ENCODE measurements at regions not wholly inside any gene's neighbourhood (a gene's known extent, or its start where the extent isn't known, plus 50 kb on each side); places are given as distances from the start of the nearest gene placed in this dataset.

DNA sequence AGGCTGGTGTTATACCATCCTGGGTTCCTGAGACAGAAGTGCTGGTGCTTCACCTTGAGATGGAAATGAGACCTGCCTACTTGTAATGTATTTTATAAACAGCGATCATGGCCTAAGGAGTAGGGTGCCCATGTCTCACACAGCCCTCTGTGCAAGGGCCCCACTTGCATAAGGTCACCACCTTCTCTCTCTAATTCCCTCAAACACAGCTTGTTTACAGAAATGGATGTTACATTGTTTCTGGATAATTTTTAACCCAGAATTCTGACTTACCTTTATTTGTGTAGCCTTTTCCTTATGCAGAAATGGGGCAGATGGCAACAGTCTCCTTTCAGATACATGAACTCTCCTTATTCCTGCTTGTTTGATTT, 95.1 kb upstream of the UMPS start (continued):
- peak; percentile 76; the same call in 1 of the 2 replicates for TF ChIP-seq KDM4B (CRISPR knock-in tag; IDR thresholded peaks at IDR 0.05)
- TF ChIP-seq, protein P1, sequence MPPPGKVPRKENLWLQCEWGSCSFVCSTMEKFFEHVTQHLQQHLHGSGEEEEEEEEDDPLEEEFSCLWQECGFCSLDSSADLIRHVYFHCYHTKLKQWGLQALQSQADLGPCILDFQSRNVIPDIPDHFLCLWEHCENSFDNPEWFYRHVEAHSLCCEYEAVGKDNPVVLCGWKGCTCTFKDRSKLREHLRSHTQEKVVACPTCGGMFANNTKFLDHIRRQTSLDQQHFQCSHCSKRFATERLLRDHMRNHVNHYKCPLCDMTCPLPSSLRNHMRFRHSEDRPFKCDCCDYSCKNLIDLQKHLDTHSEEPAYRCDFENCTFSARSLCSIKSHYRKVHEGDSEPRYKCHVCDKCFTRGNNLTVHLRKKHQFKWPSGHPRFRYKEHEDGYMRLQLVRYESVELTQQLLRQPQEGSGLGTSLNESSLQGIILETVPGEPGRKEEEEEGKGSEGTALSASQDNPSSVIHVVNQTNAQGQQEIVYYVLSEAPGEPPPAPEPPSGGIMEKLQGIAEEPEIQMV (CRISPR knock-in tag; IDR thresholded peaks at IDR 0.05; ENCODE audit: low read depth) = no peak
- TF ChIP-seq, protein P2, sequence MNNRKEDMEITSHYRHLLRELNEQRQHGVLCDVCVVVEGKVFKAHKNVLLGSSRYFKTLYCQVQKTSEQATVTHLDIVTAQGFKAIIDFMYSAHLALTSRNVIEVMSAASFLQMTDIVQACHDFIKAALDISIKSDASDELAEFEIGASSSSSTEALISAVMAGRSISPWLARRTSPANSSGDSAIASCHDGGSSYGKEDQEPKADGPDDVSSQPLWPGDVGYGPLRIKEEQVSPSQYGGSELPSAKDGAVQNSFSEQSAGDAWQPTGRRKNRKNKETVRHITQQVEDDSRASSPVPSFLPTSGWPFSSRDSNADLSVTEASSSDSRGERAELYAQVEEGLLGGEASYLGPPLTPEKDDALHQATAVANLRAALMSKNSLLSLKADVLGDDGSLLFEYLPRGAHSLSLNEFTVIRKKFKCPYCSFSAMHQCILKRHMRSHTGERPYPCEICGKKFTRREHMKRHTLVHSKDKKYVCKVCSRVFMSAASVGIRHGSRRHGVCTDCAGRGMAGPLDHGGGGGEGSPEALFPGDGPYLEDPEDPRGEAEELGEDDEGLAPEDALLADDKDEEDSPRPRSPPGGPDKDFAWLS (CRISPR knock-in tag; IDR thresholded peaks at IDR 0.05; ENCODE audit: borderline replicate concordance) = no peak
- no peak for TF ChIP-seq KDM2A (CRISPR knock-in tag; IDR thresholded peaks at IDR 0.05; ENCODE audit: borderline replicate concordance, low read depth)
- peak; percentile 29; the same call in 1 of the 2 replicates for TF ChIP-seq HOXA3 (CRISPR knock-in tag; IDR thresholded peaks at IDR 0.05)
- TF ChIP-seq NFIC (IDR thresholded peaks at IDR 0.05; ENCODE audit: low read length) = peak; percentile 67
- TF ChIP-seq HHEX (CRISPR knock-in tag; IDR thresholded peaks at IDR 0.05) = no peak
- TF ChIP-seq, protein P3, sequence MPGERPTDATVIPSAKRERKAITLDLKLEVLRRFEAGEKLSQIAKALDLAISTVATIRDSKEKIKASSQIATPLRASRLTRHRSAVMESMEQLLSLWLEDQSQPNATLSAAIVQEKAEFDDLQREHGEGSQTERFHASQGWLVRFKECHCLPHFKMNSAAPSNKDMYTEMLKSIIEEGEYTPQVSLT (CRISPR knock-in tag; IDR thresholded peaks at IDR 0.05; ENCODE audit: borderline replicate concordance, low read depth) = no peak
- TF ChIP-seq, protein P4, sequence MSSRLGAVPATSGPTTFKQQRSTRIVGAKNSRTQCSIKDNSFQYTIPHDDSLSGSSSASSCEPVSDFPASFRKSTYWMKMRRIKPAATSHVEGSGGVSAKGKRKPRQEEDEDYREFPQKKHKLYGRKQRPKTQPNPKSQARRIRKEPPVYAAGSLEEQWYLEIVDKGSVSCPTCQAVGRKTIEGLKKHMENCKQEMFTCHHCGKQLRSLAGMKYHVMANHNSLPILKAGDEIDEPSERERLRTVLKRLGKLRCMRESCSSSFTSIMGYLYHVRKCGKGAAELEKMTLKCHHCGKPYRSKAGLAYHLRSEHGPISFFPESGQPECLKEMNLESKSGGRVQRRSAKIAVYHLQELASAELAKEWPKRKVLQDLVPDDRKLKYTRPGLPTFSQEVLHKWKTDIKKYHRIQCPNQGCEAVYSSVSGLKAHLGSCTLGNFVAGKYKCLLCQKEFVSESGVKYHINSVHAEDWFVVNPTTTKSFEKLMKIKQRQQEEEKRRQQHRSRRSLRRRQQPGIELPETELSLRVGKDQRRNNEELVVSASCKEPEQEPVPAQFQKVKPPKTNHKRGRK (CRISPR knock-in tag; IDR thresholded peaks at IDR 0.05) = no peak
- TF ChIP-seq NFE2L2 (IDR thresholded peaks at IDR 0.05; ENCODE audit: low read length) = no peak
- no peak for TF ChIP-seq ZNF337 (CRISPR knock-in tag; IDR thresholded peaks at IDR 0.05; ENCODE audit: borderline replicate concordance, low read depth)
- no peak for TF ChIP-seq ZBTB14 (CRISPR knock-in tag; IDR thresholded peaks at IDR 0.05)
- TF ChIP-seq IKZF4 (CRISPR knock-in tag; IDR thresholded peaks at IDR 0.05; ENCODE audit: borderline replicate concordance, low read depth, not compliant biosample characterization) = no peak
- TF ChIP-seq TRIM24 (CRISPR knock-in tag; IDR thresholded peaks at IDR 0.05) = no peak
- no peak for TF ChIP-seq PHB2 (IDR thresholded peaks at IDR 0.05; ENCODE audit: partially characterized antibody)
- TF ChIP-seq HIC2 (CRISPR knock-in tag; IDR thresholded peaks at IDR 0.05; ENCODE audit: low read depth) = no peak
- peak; percentile 37; the same call in 1 of the 2 replicates for TF ChIP-seq KAT7 (CRISPR knock-in tag; IDR thresholded peaks at IDR 0.05; ENCODE audit: borderline replicate concordance)
- no peak for TF ChIP-seq ZNF138 (CRISPR knock-in tag; IDR thresholded peaks at IDR 0.05; ENCODE audit: low read depth)
- peak; percentile 24; the same call in 1 of the 2 replicates for TF ChIP-seq TFAP4 (IDR thresholded peaks at IDR 0.05; ENCODE audit: borderline replicate concordance, low read depth)
- no peak for TF ChIP-seq MATR3 (CRISPR knock-in tag; IDR thresholded peaks at IDR 0.05)
- TF ChIP-seq KMT2B (CRISPR knock-in tag; IDR thresholded peaks at IDR 0.05) = no peak
- TF ChIP-seq MTF2 (CRISPR knock-in tag; IDR thresholded peaks at IDR 0.05; ENCODE audit: borderline replicate concordance) = no peak

All from HepG2 (cell line).